IMR-90 (cell line): ENCODE measurements at regions not wholly inside any gene's neighbourhood (a gene's known extent, or its start where the extent isn't known, plus 50 kb on each side); places are given as distances from the start of the nearest gene placed in this dataset.

Experiments
- ATAC-seq: fragments of 200-7000 bp; cut with Tn5 transposase; 2 replicates; pipeline ENCODE4 v1.9.1; 2020; ENCODE audit warnings: low read depth, mild to moderate bottlenecking, moderate library complexity
- BruUV-seq: library from RNA; stranded (reverse); fragments of 400-500 nt; replicated peaks from 2 replicates; lab custom pipeline; 2021; lab: Mats Ljungman, UMichigan
- CTCF ChIA-PET: fragments of 300-600 bp; formaldehyde crosslinking; extraction: SDS; loops from one replicate; lab custom pipeline; 2021; ENCODE audit warnings: antibody characterized with exemption; lab: Yijun Ruan, JAX
- POLR2A ChIA-PET: fragments of 300-600 bp; sonication (Branson Sonifier 250); formaldehyde crosslinking; loops from one replicate; lab custom pipeline; 2022; ENCODE audit warnings: antibody characterized with exemption; ENCODE audit not compliant: unreplicated experiment; lab: Charles Lee
- DNase-seq: peaks from one replicate; pipeline ENCODE4 v3.0.0; 2013
- H2AFZ ChIP-seq: replicated peaks from 2 replicates; pipeline ENCODE3; 2013; ENCODE audit warnings: low read length, mild to moderate bottlenecking; ENCODE audit not compliant: poor library complexity
- H2AK5ac ChIP-seq: 2 replicates; pipeline ENCODE4 v1.6.1; 2013; ENCODE audit warnings: low read depth, low read length, inconsistent platforms
- H2AK9ac ChIP-seq: replicated peaks from 2 replicates; pipeline ENCODE3; 2013; ENCODE audit warnings: mild to moderate bottlenecking, low read depth, low read length, moderate library complexity; ENCODE audit not compliant: poor library complexity
- H2BK120ac ChIP-seq: 2 replicates; pipeline ENCODE4 v1.6.1; 2013; ENCODE audit warnings: low read depth, low read length, inconsistent platforms
- H2BK15ac ChIP-seq: 3 replicates; pipeline ENCODE4 v1.6.1; 2013; ENCODE audit warnings: low read depth, low read length, inconsistent platforms
- H2BK20ac ChIP-seq: 2 replicates; pipeline ENCODE4 v1.6.1; 2013; ENCODE audit warnings: low read depth, mild to moderate bottlenecking, inconsistent platforms, low read length, moderate library complexity
- H2BK5ac ChIP-seq: 2 replicates; pipeline ENCODE4 v1.6.1; 2013; ENCODE audit warnings: mild to moderate bottlenecking, low read depth, low read length, inconsistent platforms; ENCODE audit not compliant: poor library complexity, severe bottlenecking
- H3K14ac ChIP-seq: replicated peaks from 2 replicates; pipeline ENCODE4 v1.6.1; 2013; ENCODE audit warnings: low read depth, low read length, inconsistent platforms
- H3K18ac ChIP-seq: 2 replicates; pipeline ENCODE4 v1.6.1; 2013; ENCODE audit warnings: low read depth, low read length, control low read depth
- H3K23ac ChIP-seq: 2 replicates; pipeline ENCODE4 v1.6.1; 2013; ENCODE audit warnings: low read depth, low read length, inconsistent platforms
- H3K27ac ChIP-seq: 2 replicates; pipeline ENCODE4 v1.5.1; 2013; ENCODE audit warnings: mild to moderate bottlenecking, control low read depth, low read length; ENCODE audit not compliant: insufficient read depth
- H3K27me3 ChIP-seq: 2 replicates; pipeline ENCODE4 v1.6.1; 2013; ENCODE audit warnings: low read length; ENCODE audit not compliant: control insufficient read depth, insufficient read depth
- H3K36me3 ChIP-seq: 2 replicates; pipeline ENCODE4 v1.6.1; 2013; ENCODE audit warnings: low read length, mixed read lengths; ENCODE audit not compliant: control insufficient read depth, insufficient read depth
- H3K4ac ChIP-seq: 2 replicates; pipeline ENCODE4 v1.6.1; 2013; ENCODE audit warnings: low read depth, low read length, inconsistent platforms
- H3K4me1 ChIP-seq: 2 replicates; pipeline ENCODE4 v1.6.1; 2013; ENCODE audit warnings: low read length, mixed read lengths; ENCODE audit not compliant: control insufficient read depth, insufficient read depth
- H3K4me2 ChIP-seq: 2 replicates; pipeline ENCODE4 v1.6.1; 2013; ENCODE audit warnings: low read depth, mild to moderate bottlenecking, control low read depth, low read length, moderate library complexity
- H3K4me3 ChIP-seq: 2 replicates; pipeline ENCODE4 v1.5.1; 2013; ENCODE audit warnings: low read depth, mild to moderate bottlenecking, control low read depth, low read length, moderate library complexity; ENCODE audit not compliant: insufficient read depth
- H3K56ac ChIP-seq: 2 replicates; pipeline ENCODE4 v1.6.1; 2013; ENCODE audit warnings: low read length, inconsistent platforms; ENCODE audit not compliant: insufficient read depth; ENCODE audit errors: extremely low read depth
- H3K79me1 ChIP-seq, 2 experiments: 2 replicates each; pipeline ENCODE4 v1.6.1; 2013; ENCODE audit warnings: low read length in 2 of 2, inconsistent platforms in 1 of 2, low read depth in 1 of 2
- H3K9ac ChIP-seq: 2 replicates; pipeline ENCODE4 v1.6.1; 2013; ENCODE audit warnings: low read depth, low read length, control low read depth
- H3K9me1 ChIP-seq: 2 replicates; pipeline ENCODE4 v1.6.1; 2013; ENCODE audit warnings: low read length, inconsistent platforms; ENCODE audit not compliant: insufficient read depth
- H3K9me3 ChIP-seq: 2 replicates; pipeline ENCODE4 v1.6.1; 2013; ENCODE audit warnings: low read length; ENCODE audit not compliant: control insufficient read depth, insufficient read depth
- H4K20me1 ChIP-seq: 2 replicates; pipeline ENCODE4 v1.6.1; 2013; ENCODE audit warnings: low read length, inconsistent platforms; ENCODE audit not compliant: insufficient read depth
- H4K5ac ChIP-seq: 2 replicates; pipeline ENCODE4 v1.6.1; 2013; ENCODE audit warnings: mild to moderate bottlenecking, low read depth, low read length, control low read depth
- H4K8ac ChIP-seq, 2 experiments: 2 replicates each; pipeline ENCODE4 v1.6.1; 2013; ENCODE audit warnings: low read depth in 2 of 2, low read length in 2 of 2, control low read depth in 1 of 2, inconsistent platforms in 1 of 2
- H4K91ac ChIP-seq: 2 replicates; pipeline ENCODE4 v1.6.1; 2013; ENCODE audit warnings: low read depth, low read length, inconsistent platforms; ENCODE audit not compliant: insufficient read depth
- BHLHE40 ChIP-seq: fragments of 150-350 bp; IDR thresholded peaks from 2 replicates; pipeline ENCODE4 v1.6.1; 2016; ENCODE audit warnings: mild to moderate bottlenecking, low read depth, low read length
- CEBPB ChIP-seq: IDR thresholded peaks from 2 replicates; pipeline ENCODE4 v1.6.1; 2012; ENCODE audit warnings: low read depth, low read length, improper control_type of control experiment
- CHD1 ChIP-seq: IDR thresholded peaks from 2 replicates; pipeline ENCODE4 v1.6.1; 2012; ENCODE audit warnings: low read depth, low read length, improper control_type of control experiment
- CTCF ChIP-seq: conservative IDR thresholded peaks from 2 replicates; pipeline ENCODE4 v1.5.1; 2012; ENCODE audit warnings: mild to moderate bottlenecking, low read depth, low read length, improper control_type of control experiment
- ELK1 ChIP-seq: fragments of 150-350 bp; IDR thresholded peaks from 2 replicates; pipeline ENCODE4 v1.6.1; 2016; ENCODE audit warnings: low read depth, mild to moderate bottlenecking, low read length, moderate library complexity, borderline replicate concordance
- FOS ChIP-seq: fragments of 150-350 bp; IDR thresholded peaks from 2 replicates; pipeline ENCODE4 v1.6.1; 2016; ENCODE audit warnings: low read depth, low read length
- MAFK ChIP-seq: IDR thresholded peaks from 2 replicates; pipeline ENCODE4 v1.6.1; 2012; ENCODE audit warnings: low read depth, low read length, improper control_type of control experiment
- MAZ ChIP-seq: IDR thresholded peaks from 2 replicates; pipeline ENCODE4 v1.6.1; 2012; ENCODE audit warnings: low read depth, mild to moderate bottlenecking, low read length, improper control_type of control experiment, moderate library complexity, borderline replicate concordance
- MXI1 ChIP-seq: IDR thresholded peaks from 2 replicates; pipeline ENCODE4 v1.6.1; 2012; ENCODE audit warnings: low read depth, mild to moderate bottlenecking, low read length, moderate library complexity, borderline replicate concordance
- NFE2L2 ChIP-seq: fragments of 150-350 bp; IDR thresholded peaks from 2 replicates; pipeline ENCODE4 v1.6.1; 2016; ENCODE audit warnings: low read depth, mild to moderate bottlenecking, low read length
- POLR2A ChIP-seq: IDR thresholded peaks from 2 replicates; pipeline ENCODE4 v1.6.1; 2012; ENCODE audit warnings: mild to moderate bottlenecking, low read depth, low read length
- RAD21 ChIP-seq: IDR thresholded peaks from 2 replicates; pipeline ENCODE4 v1.6.1; 2012; ENCODE audit warnings: low read length, improper control_type of control experiment
- RCOR1 ChIP-seq: IDR thresholded peaks from 2 replicates; pipeline ENCODE4 v1.6.1; 2012; ENCODE audit warnings: mild to moderate bottlenecking, low read length, improper control_type of control experiment; ENCODE audit not compliant: insufficient replicate concordance
- RFX5 ChIP-seq: IDR thresholded peaks from 2 replicates; pipeline ENCODE4 v1.8.0; 2012; ENCODE audit warnings: low read depth, mild to moderate bottlenecking, low read length, moderate library complexity
- SMC3 ChIP-seq: fragments of 150-350 bp; IDR thresholded peaks from 2 replicates; pipeline ENCODE4 v1.6.1; 2016; ENCODE audit warnings: low read depth, mild to moderate bottlenecking, antibody characterized with exemption, low read length, moderate library complexity
- USF2 ChIP-seq: fragments of 150-350 bp; IDR thresholded peaks from 2 replicates; pipeline ENCODE4 v1.6.1; 2017; ENCODE audit warnings: mild to moderate bottlenecking, antibody characterized with exemption, low read length, low read depth
- dilution Hi-C: fragments of 300-500 bp; cut with HindIII; formaldehyde crosslinking; loops from one replicate; pipeline ENCODE4 v1.14.3; 2018; ENCODE audit warnings: low sequenced_read_pairs; ENCODE audit not compliant: unreplicated experiment
- in situ Hi-C: fragments of 300-500 bp; cut with MboI; formaldehyde crosslinking; loops from 3 replicates; pipeline ENCODE4 v1.14.3; 2019; ENCODE audit warnings: low sequenced_read_pairs, inconsistent platforms, mixed read lengths
- intact Hi-C: fragments of 100-400 bp; cut with micrococcal nuclease; formaldehyde crosslinking; loops from 2 replicates; pipeline ENCODE4 v1.10.0; 2022

- Histone ChIP-seq H3K56ac (no peak overlapping the region), H3K4me3 (no peak overlapping the region), H3K14ac (no peak overlapping the region), H2BK15ac (no peak overlapping the region), H3K4me1 (peaks cover 5% of the 10 kb centered on the region; the same call in 1 of the 2 replicates), H3K9me3 (no peaks in the 10 kb centered on the region), H2BK20ac (no peak overlapping the region), H3K36me3 (no peaks in the 10 kb centered on the region), H2BK120ac (no peak overlapping the region), H3K27ac (no peak overlapping the region), H4K91ac (no peak overlapping the region), H4K8ac (no peak overlapping the region), H3K4me2 (no peak overlapping the region), H3K27me3 (no peaks in the 10 kb centered on the region), H3K23ac (no peak overlapping the region), H2AK5ac (no peak overlapping the region), H4K20me1 (no peaks in the 10 kb centered on the region), H2AK9ac (no peak overlapping the region), H3K79me1 (no peaks in the 10 kb centered on the region), H3K18ac (no peak overlapping the region), H2AFZ (no peak overlapping the region), H3K9me1 (no peaks in the 10 kb centered on the region), H3K9ac (no peak overlapping the region), H3K4ac (no peak overlapping the region), H4K5ac (no peak overlapping the region), H2BK5ac (no peak overlapping the region)
- no peak for ATAC-seq
- in situ Hi-C loops (no loop called here), intact Hi-C loops (no loop called here), dilution Hi-C loops (no loop called here)
- CTCF ChIA-PET, result no interaction called here
- DNase-seq, result no peak
- BruUV-seq, result no TSS peak
- POLR2A ChIA-PET, result no interaction called here
- no peak for TF ChIP-seq FOS
- no peak for TF ChIP-seq MAFK
- TF ChIP-seq RCOR1, result no peak
- TF ChIP-seq MXI1, result no peak
- no peak for TF ChIP-seq ELK1
- no peak for TF ChIP-seq MAZ
- no peak for TF ChIP-seq USF2
- TF ChIP-seq RFX5, result no peak
- TF ChIP-seq CHD1, result no peak
- TF ChIP-seq POLR2A, result no peak
- TF ChIP-seq CTCF, result no peak
- TF ChIP-seq CEBPB, result no peak
- no peak for TF ChIP-seq NFE2L2
- no peak for TF ChIP-seq BHLHE40
- no peak for TF ChIP-seq SMC3
- no peak for TF ChIP-seq RAD21
Measured at GRCh38 chr6:121901432-121901831, 466.0 kb downstream of the GJA1 start.
